GM12891 (cell line): ENCODE measurements at regions not wholly inside any gene's neighbourhood (a gene's known extent, or its start where the extent isn't known, plus 50 kb on each side); places are given as distances from the start of the nearest gene placed in this dataset.

Source experiments
- PAX5 ChIP-seq: IDR thresholded peaks from 2 replicates; pipeline ENCODE4 v1.6.1; 2011; ENCODE audit warnings: low read length, moderate library complexity, mild to moderate bottlenecking; ENCODE audit not compliant: insufficient read depth, severe bottlenecking
- POLR2A ChIP-seq: IDR thresholded peaks from 2 replicates; pipeline ENCODE4 v1.6.1; 2011; ENCODE audit warnings: low read depth, low read length, control low read depth
- POLR2AphosphoS5 ChIP-seq: IDR thresholded peaks from 2 replicates; pipeline ENCODE4 v1.6.1; 2011; ENCODE audit warnings: low read depth, low read length, control low read depth
- POU2F2 ChIP-seq: IDR thresholded peaks from 2 replicates; pipeline ENCODE4 v1.6.1; 2011; ENCODE audit warnings: low read depth, mild to moderate bottlenecking, control low read depth, low read length, moderate library complexity
- TAF1 ChIP-seq: IDR thresholded peaks from 2 replicates; pipeline ENCODE4 v1.6.1; 2011; ENCODE audit warnings: low read depth, low read length, control low read depth

- TF ChIP-seq POLR2A (no peak), TAF1 (no peak), POLR2AphosphoS5 (no peak), PAX5 (no peak), POU2F2 (no peak)
Observed at GRCh38 chr4:104093247-104093646, 373.5 kb upstream of the TACR3 start.
